Mucosa of gallbladder (tissue), 1 donor: ENCODE measurements at regions not wholly inside any gene's neighbourhood (a gene's known extent, or its start where the extent isn't known, plus 50 kb on each side); places are given as distances from the start of the nearest gene placed in this dataset.
A peak's percentile ranks its signal among the peaks of the same experiment; 100 is the strongest.

Experiments
- DNase-seq: peaks from one replicate; pipeline ENCODE4 v3.0.0-alpha.2; 2020; ENCODE audit warnings: low spot score
- donor health status: DM: no; HTN: no; CAD: no.

- no peak for DNase-seq
Observed at GRCh38 chr21:38696579-38696978, 109.2 kb upstream of the ETS2 start.

DNA sequence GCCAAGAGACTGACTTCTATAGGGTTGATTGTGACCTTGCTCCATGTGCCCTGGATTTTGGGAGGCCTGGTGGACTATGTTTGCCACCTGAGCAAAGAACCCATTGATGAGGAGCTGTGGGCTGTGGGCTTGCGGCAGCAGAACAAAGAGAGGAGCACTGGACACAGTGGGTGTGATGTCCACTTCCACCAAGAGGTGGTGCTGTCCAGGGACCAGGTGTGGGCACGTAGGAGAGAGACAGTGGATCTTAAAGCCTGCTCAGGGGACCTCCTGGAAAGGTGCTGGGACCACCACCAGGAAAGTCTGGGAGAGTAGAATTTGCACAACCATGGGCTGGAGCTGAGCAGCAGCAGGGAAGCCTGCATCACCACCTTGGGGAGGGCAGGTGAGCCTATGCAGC lies 106.7 kb upstream of the ETS2 start:
- no peak for DNase-seq

DNA sequence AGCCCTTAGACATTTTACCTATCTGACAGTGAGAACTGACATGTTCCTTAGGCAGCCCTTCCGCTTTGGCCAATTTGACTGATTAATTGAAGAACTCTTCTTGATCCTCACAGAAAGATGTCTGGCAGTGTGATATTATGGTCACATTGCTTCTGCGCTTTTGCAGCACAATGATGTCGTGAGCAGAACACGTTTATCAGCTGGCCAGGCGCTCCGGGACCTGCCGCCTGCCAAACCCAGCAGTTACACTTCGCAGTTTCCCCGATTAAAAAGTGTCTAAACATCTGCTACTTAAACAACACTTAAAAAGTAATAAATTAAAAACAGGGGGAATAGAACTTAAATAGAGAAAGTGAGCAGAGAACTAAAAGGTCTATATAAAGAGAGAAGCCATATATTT lies 103.5 kb upstream of the ETS2 start:
- no peak for DNase-seq

- DNase-seq = no peak
Observed at GRCh38 chr21:38709876-38710275, 95.9 kb upstream of the ETS2 start.

DNA sequence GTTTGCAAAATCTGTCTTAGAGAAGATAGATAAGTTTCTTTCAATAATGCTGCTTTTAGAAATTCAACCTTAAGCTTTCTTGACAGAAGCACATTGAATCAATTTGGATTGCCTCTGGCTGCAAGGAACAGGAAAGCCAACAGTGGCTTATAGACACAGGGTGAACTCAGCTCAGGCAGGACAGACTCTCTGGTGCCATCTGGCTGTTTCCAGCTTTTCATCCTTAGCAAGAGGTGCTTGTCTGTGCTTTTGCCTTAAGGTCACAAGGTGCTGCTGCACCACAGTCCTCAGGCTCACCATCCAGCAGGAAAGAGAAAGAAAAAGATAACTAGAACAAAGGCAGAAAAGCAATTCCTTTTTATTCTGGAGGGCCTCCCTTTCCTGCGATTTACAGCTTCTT lies 93.7 kb upstream of the ETS2 start:
- peak; percentile 11 for DNase-seq

DNA sequence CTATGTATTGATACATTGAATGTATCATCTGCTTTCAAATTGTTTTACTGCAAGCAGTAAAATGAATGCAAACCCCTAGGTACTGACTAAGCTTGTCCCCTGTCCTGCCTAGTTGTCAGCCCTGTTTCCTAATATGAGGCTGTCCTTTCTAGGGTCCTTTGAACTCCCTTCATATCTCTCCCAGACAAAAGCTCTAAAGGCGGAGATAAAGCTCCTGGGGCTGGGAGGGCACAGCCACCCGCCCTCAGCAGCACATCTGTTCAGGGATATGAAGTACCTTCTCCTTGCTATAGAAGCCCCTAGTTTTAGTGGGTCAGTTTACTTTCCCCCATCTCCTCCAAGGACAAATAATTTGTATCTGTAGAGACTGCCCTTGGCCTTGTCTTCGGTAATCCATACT lies 93.1 kb upstream of the ETS2 start:
- no peak for DNase-seq

GRCh38 chr21:38714039-38714817 lies 91.5 kb upstream of the ETS2 start:
- no peak for DNase-seq

DNA sequence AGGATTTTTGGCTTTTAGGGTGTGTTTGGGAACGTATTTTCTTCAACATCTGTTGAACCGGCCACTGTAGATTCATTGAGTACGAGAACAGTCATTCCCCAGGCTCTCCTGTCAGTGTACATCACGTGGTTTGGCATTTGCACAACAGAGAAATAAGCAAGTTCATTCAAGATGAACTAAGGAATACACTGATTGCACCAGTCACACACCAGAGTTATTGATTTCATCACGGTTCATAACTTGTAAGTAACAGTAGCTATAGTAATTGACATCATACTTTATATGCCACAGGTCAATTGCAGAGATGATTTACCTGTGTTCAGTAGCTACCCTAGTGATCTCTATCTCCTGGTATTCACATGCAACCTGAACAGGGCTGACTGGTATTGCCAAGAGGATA lies 90.7 kb upstream of the ETS2 start:
- DNase-seq = no peak

GRCh38 chr21:38716088-38716487 lies 89.6 kb upstream of the ETS2 start:
- no peak for DNase-seq

DNA sequence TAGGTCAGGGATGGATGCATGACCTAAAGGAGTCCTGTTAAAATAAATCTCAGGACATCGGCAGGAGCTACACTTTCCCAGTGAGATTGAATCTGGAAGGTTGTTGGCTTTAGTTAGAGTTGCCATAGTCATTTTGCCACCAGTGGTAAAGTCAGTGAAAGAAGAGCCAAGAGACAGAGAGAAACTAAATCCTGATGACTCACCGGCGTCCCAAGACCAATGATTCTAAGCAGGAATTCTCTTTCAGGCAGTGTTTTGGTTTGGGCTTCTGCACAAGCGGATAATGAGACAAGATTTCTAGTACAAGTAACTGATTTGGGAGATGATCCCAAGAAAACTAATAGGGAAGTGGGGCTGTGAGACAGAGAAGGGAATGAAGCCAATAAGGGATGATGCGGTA lies 88.8 kb upstream of the ETS2 start:
- no peak for DNase-seq

DNA sequence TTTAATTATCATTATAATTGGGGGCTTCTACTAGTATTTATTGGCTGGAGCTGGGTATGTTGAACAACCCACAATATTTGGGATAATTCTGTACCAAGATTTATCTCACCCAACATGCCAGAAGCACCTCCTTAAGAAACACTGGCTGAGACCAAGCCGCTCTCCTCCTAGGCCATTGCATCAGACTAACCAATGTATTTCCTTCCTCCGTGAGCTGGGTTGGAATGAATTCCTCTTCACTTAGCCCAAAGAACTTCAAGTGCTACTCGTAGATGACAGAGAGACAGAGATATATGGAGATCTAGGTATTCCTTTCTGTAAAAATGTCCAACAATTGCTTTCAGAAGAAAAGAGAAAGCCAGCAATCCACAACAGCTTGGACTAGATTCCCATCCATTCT lies 87.2 kb upstream of the ETS2 start:
- DNase-seq = no peak

- no peak for DNase-seq
Observed at GRCh38 chr21:38720074-38720473, 85.7 kb upstream of the ETS2 start.

GRCh38 chr21:38721055-38721454 lies 84.7 kb upstream of the ETS2 start:
- no peak for DNase-seq

GRCh38 chr21:38721958-38722357 lies 83.8 kb upstream of the ETS2 start:
- DNase-seq = no peak

DNA sequence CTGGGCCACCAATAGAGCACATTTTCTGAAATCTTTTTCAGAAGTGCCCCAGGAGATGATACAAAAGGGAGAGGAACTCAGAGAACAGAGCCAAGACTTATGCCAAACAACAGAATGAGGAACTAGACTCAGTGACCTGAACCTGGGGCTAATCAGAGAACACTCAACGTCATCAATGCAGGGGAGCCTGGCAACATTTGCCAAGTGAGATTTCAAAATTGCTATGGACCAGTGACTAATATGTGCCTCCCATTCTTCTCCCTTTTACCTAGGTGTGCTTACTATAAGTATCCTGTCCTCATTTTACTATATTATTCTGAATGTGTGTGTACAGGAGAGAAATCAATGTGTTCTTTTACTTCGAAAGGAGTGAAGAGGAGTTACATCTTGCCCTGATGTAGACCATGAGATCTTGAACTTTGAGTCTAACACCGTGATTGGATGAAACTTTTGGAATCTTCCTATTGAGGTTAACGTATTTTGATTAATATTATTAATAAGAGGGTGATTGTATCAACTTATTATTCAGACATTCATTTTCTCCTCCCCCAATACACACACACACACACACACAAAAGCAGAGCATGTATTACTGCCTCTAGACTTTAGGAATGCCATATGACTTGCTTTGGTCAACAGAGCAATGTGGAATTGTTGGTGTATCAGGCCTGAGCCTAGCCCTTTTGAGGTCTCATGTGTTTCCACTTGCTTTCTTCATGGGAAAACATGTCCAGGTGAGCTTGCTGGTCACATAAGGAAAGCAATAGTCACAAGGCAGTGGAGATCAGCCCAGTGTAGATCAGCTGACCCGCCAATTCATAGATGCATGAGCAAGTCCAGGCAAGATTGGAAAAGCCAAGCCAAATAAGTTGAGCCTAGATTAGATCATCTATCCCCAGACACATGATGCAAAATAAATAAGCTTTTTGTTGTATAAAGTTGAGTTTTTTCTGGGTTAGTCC lies 80.3 kb upstream of the ETS2 start:
- DNase-seq = no peak

DNA sequence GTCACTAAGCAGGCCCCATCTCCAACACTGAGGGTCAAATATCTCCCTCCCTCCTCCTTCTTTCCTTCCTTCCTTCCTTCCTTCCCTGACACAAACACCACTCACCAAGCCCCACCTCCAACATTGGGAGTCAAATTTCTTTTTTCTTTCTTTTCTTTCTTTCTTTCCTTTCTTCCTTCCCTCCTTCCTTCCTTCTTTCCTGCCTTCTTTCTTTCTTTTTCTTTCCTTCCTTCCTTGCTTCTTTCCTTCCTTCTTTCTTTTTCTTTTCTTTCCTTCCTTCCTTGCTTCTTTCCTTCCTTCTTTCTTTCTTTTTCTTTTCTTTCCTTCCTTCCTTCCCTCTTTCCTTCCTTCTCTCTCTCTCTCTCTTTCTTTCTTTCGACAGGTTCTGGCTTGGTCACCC lies 79.2 kb upstream of the ETS2 start:
- no peak for DNase-seq

DNA sequence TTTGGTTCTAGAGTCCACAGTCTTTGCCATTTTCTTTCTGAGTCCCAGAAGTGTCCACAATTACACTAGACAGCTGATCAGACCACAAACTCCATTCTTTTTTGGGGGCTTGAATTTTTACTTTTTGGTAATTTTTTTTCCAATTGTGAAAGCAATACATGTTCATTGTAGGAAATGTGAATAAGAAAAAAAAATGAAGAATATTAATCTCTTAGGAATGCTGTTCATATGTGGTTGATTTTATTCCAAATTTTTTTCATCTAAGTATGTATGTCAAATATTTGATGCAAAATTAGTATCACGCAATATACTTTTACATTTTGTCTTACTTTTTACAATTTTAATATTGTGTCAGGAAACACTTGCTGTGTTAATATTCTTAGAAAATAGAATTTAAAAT lies 76.4 kb upstream of the ETS2 start:
- no peak for DNase-seq

DNA sequence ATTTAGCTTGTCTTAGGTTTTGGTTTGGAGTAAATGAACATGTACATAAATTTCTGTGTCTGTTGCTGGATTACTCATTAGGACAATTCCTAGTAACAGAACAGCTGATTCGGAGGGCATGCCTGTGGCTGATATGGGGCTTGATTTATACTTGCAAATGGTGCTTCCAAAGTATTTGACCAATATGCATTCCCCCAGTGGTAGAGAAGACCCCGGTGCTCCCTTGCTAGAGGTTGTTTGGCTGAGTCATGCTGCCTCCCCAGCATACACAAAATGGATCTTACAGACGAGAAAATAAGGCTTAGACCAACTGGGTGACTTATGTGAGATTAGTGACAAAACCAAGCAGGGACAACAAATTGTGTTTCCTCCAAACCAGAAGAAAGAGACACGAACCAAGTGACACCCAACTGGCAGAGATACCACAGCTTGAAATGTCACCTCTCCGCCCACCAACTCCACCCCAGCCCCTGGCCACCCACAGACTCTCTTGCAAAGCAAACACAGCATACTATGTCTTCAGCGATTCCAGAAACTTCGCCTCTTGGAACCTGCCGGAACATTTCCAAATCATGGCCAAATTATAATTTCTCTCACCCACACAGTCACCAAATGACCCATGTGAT lies 75.9 kb upstream of the ETS2 start:
- DNase-seq = no peak

DNA sequence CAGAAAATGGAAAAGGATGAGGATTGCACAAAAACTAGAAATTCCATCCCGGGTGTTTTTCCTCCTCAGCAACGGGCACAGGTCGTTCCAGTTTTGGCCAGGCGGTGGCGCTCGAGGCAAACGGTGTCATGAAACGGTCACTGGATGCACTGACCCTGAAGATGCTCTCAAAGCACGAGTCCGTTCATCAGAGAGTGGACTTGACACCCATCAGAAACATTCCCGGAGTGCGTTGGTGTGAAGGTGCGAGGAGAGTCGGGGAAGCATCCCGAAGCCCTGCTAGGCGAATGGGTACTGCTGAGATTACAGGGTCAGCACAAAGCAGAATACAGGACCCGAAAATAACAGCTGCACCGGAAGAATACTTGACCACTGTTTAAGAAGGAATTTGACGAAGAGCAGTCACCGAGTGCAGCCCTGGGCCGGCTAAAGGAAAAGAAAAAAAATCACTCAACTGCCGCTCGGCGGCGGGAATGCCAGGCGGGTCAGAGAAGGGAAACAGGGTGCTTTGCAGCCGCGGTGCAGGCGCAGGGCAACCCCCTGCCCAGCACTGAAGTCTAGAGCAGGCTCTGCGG lies 71.7 kb upstream of the ETS2 start:
- peak; percentile 92 for DNase-seq

- no peak for DNase-seq
Observed at GRCh38 chr21:38734646-38735365, 70.9 kb upstream of the ETS2 start.

DNA sequence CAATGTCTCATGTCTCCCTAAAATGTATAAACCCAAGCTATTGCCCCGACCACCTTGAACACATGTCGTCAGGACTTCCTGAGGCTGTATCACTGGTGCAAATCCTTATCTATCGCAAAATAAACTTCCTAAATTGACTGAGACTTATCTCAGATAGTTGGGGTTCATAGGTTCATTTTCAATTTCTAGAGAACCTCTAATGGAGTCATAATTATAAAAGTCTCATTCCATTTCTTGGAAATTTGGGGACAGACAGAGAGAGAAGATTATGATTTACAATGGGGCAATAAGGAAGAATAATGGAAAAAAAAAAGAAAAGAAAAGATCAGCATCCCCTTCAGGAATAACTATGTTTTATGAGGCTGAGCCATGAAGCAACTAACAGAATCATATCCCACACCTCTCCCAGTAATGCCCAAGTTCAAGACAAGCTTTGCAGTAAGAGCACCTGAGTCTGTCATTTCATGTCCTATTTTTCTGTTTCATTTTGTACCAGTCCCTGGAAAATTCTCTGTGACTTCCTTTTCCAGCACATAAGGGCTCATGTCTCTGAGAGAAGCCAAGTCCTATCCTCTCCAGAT lies 70.0 kb upstream of the ETS2 start:
- DNase-seq = no peak
